Gastroesophageal sphincter (tissue), 4 donors: ENCODE measurements at regions not wholly inside any gene's neighbourhood (a gene's known extent, or its start where the extent isn't known, plus 50 kb on each side); places are given as distances from the start of the nearest gene placed in this dataset.

Source experiments
- ATAC-seq: fragments of 150-250 bp; one replicate; pipeline ENCODE4 v1.9.1; 2016; ENCODE audit warnings: mild to moderate bottlenecking, moderate library complexity
- H3K27ac ChIP-seq, 4 donors: fragments of 200-600 bp; sonication (generic) in 3 of 4; 1 replicate in 3 of 4; 2 replicates in 1 of 4; pipeline ENCODE4 v1.5.1; 2016 to 2019
- H3K27me3 ChIP-seq: fragments of 200-600 bp; sonication (generic); one replicate; pipeline ENCODE4 v1.5.1; 2019
- H3K36me3 ChIP-seq, 2 donors: fragments of 200-600 bp; sonication (generic); one replicate each; pipeline ENCODE4 v1.5.1; 2019; ENCODE audit warnings: control low read depth in 1 of 2
- H3K4me1 ChIP-seq, 3 donors: fragments of 200-600 bp; sonication (generic); 1 replicate in 2 of 3; 2 replicates in 1 of 3; pipeline ENCODE4 v1.5.1; 2016 to 2019; ENCODE audit warnings: control low read depth in 2 of 3
- H3K4me3 ChIP-seq, 2 donors: fragments of 200-600 bp; sonication (generic); one replicate each; pipeline ENCODE4 v1.5.1; 2019; ENCODE audit warnings: mild to moderate bottlenecking in 1 of 2, moderate library complexity in 1 of 2
- H3K9me3 ChIP-seq, 3 donors: fragments of 200-600 bp; sonication (generic); one replicate each; pipeline ENCODE4 v1.5.1; 2017 to 2019; ENCODE audit warnings: control low read depth in 2 of 3
- CTCF ChIP-seq, 4 experiments: fragments of 200-600 bp in 2 of 4; fragments of 450-650 bp in 2 of 4; sonication (generic) in 1 of 4; IDR thresholded peaks; one replicate each; pipeline ENCODE4 v1.5.1; 2017 to 2019; ENCODE audit warnings: antibody characterized with exemption in 4 of 4, mild to moderate bottlenecking in 2 of 4, moderate library complexity in 2 of 4
- EP300 ChIP-seq: sonication (generic); formaldehyde crosslinking; IDR thresholded peaks from one replicate; pipeline ENCODE4 v1.6.1; 2017; ENCODE audit warnings: antibody characterized with exemption, mild to moderate bottlenecking
- POLR2A ChIP-seq, 2 donors: fragments of 450-650 bp; IDR thresholded peaks; one replicate each; pipeline ENCODE4 v1.6.1; 2017; ENCODE audit warnings: antibody characterized with exemption in 2 of 2, mild to moderate bottlenecking in 2 of 2, moderate library complexity in 1 of 2
- POLR2AphosphoS5 ChIP-seq: sonication (generic); formaldehyde crosslinking; IDR thresholded peaks from one replicate; pipeline ENCODE4 v1.6.1; 2017; ENCODE audit warnings: antibody characterized with exemption
- WGBS, 2 donors: methylation state at CpG; one replicate each; pipeline ENCODE4 v1.1.5; 2018; ENCODE audit warnings: low coverage in 1 of 2; 5-methylcytosine and 5-hydroxymethylcytosine counted together

- ATAC-seq: peak; percentile 83
- no peaks in the 10 kb centered on the region for H3K36me3 ChIP-seq
- peaks cover 10 to 50% (median 11%) of the 10 kb centered on the region in 3 donors for H3K4me1 ChIP-seq
- 50 to 75% methylated on average over 1 to 8 of the region's 9 CpGs for WGBS, 2 donors
- H3K27me3 ChIP-seq: no peaks in the 10 kb centered on the region
- no peak overlapping the region for H3K4me3 ChIP-seq
- TF ChIP-seq EP300 (no peak), POLR2AphosphoS5 (no peak), POLR2A (IDR thresholded peaks at IDR 0.05) (no peak), CTCF (IDR thresholded peaks at IDR 0.05) (no peak)
- H3K27ac ChIP-seq: peak overlapping the region in 3 of 4 donors; percentile 0 to 61 (median 50)
- H3K9me3 ChIP-seq: no peaks in the 10 kb centered on the region
Measured at GRCh38 chr13:39875111-39875987, 219.9 kb downstream of the COG6 start.

- no peak for ATAC-seq
- Histone ChIP-seq H3K27ac (peak overlapping the region in 2 of 4 donors; percentile 5 to 50), H3K9me3 (no peaks in the 10 kb centered on the region), H3K4me3 (no peak overlapping the region), H3K27me3 (no peaks in the 10 kb centered on the region), H3K4me1 (peaks cover 10 to 50% (median 11%) of the 10 kb centered on the region in 3 donors), H3K36me3 (no peaks in the 10 kb centered on the region)
- WGBS, 2 donors: 48 to 57% methylated on average over 3 of the region's 3 CpGs
- no peak for TF ChIP-seq EP300
- TF ChIP-seq POLR2AphosphoS5: no peak
- TF ChIP-seq CTCF (IDR thresholded peaks at IDR 0.05): no peak
- no peak for TF ChIP-seq POLR2A (IDR thresholded peaks at IDR 0.05)
Measured at GRCh38 chr13:39876258-39876657, 220.8 kb downstream of the COG6 start.

GRCh38 chr13:39877134-39877533, 221.7 kb downstream of the COG6 start:
- WGBS, 2 donors: 80 to 84% methylated on average over 3 to 5 of the region's 5 CpGs
- H3K4me3 ChIP-seq: no peak overlapping the region
- H3K36me3 ChIP-seq: no peaks in the 10 kb centered on the region
- H3K9me3 ChIP-seq: no peaks in the 10 kb centered on the region
- H3K27ac ChIP-seq: no peak overlapping the region
- no peaks in the 10 kb centered on the region for H3K27me3 ChIP-seq
- no peak for ATAC-seq
- H3K4me1 ChIP-seq: peaks cover 10 to 50% (median 11%) of the 10 kb centered on the region in 3 donors
- TF ChIP-seq POLR2AphosphoS5 (no peak), EP300 (no peak), POLR2A (IDR thresholded peaks at IDR 0.05) (no peak), CTCF (IDR thresholded peaks at IDR 0.05) (no peak)

DNA sequence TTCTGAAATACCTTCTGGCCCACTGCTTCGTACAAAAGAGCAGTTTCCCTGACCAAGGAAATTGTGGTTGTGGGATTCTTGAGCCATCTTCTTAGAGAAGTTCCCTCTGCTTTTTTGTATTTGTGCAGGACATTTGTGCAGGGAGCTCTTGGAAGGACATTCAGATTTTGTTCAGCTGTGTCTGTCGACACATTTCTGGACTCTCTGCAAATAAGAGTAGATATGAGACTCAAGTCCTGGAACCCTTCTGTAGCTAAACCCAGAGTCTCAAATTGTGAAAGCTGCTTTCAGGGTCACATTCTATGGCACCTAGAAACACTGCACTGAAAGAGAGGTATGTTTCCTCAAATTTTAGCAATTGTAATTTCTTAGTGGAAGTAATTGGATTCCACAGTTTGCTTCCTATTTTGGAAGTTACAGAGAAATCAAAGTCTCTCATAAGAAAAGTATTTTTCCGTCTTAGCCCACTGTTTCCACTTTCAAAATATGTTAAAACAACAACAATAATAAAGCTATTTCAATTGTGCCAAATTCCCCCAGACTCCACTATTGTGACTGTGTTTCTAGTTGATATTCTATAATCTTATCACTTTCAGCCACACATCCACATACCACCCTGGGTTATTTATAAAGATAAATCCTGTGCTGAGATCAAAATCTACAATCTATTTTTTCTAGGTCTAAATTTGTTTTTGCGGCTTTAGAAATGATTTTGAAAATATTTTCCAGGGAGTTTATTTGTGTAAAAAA, 224.0 kb downstream of the COG6 start:
- Histone ChIP-seq H3K4me1 (peaks cover 10 to 39% (median 11%) of the 10 kb centered on the region in 3 donors), H3K9me3 (peaks cover 0 to 18% (median 5%) of the 10 kb centered on the region in 3 donors), H3K4me3 (no peak overlapping the region), H3K27ac (no peak overlapping the region), H3K36me3 (no peaks in the 10 kb centered on the region), H3K27me3 (no peaks in the 10 kb centered on the region)
- ATAC-seq: peak; percentile 52
- WGBS, 2 donors: 46 to 65% methylated on average over 4 of the region's 4 CpGs
- no peak for TF ChIP-seq POLR2A (IDR thresholded peaks at IDR 0.05)
- TF ChIP-seq EP300: no peak
- TF ChIP-seq POLR2AphosphoS5: no peak

GRCh38 chr13:39881383-39881782, 225.9 kb downstream of the COG6 start:
- no peak for TF ChIP-seq CTCF (IDR thresholded peaks at IDR 0.05)
- no peak for TF ChIP-seq EP300
- TF ChIP-seq POLR2A (IDR thresholded peaks at IDR 0.05): no peak
- TF ChIP-seq POLR2AphosphoS5: no peak
- Histone ChIP-seq H3K27ac (no peak overlapping the region), H3K4me1 (peaks cover 0 to 22% (median under 1%) of the 10 kb centered on the region in 3 donors), H3K4me3 (no peak overlapping the region), H3K9me3 (peaks cover 0 to 18% (median 5%) of the 10 kb centered on the region in 3 donors), H3K27me3 (no peaks in the 10 kb centered on the region), H3K36me3 (no peaks in the 10 kb centered on the region)
- no peak for ATAC-seq
- WGBS, 2 donors: 50 to 80% methylated on average over 1 to 2 of the region's 2 CpGs
